Right lobe of liver (tissue), 4 donors: ENCODE measurements at regions not wholly inside any gene's neighbourhood (a gene's known extent, or its start where the extent isn't known, plus 50 kb on each side); places are given as distances from the start of the nearest gene placed in this dataset.

ENCODE experiments used
- POLR2A ChIP-seq: fragments of 450-650 bp; IDR thresholded peaks from one replicate; pipeline ENCODE4 v1.6.1; 2017; ENCODE audit warnings: antibody characterized with exemption, mild to moderate bottlenecking
- TF ChIP-seq, protein P1 (sequence below), 4 donors: fragments of 200-600 bp in 3 of 4; fragments of 450-650 bp in 1 of 4; IDR thresholded peaks; one replicate each; pipeline versions ENCODE4 v1.5.1 to v1.8.0; 2016 to 2022; ENCODE audit warnings: antibody characterized with exemption in 4 of 4, mild to moderate bottlenecking in 2 of 4
- donor health status: DM: no; HTN: no; CAD: no.
- donor health status: DM: no; HTN: no; CAD: no.
- donor health status: DM: no; HTN: yes; CAD: no.

DNA sequence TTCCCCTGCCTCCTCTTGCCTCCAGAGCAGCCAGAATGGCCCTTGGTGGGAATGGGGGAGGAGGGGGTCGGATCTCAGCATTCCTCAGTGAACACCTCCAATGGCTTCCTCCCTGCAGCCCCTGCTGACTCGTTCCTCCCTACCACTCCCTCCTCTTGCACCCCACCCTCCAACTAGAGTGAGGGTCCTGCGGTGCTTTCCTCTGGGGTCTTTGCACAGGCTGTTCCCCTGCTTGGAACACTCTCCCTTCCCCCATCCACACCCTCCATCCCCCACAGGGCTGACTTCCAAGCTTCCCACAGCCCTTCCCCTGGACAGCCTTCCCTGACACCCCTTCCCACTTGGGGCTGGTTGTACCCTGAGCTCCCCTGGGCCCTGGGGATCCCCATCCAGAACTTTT, 70.4 kb upstream of the NEK6 start:
- TF ChIP-seq, protein P1, sequence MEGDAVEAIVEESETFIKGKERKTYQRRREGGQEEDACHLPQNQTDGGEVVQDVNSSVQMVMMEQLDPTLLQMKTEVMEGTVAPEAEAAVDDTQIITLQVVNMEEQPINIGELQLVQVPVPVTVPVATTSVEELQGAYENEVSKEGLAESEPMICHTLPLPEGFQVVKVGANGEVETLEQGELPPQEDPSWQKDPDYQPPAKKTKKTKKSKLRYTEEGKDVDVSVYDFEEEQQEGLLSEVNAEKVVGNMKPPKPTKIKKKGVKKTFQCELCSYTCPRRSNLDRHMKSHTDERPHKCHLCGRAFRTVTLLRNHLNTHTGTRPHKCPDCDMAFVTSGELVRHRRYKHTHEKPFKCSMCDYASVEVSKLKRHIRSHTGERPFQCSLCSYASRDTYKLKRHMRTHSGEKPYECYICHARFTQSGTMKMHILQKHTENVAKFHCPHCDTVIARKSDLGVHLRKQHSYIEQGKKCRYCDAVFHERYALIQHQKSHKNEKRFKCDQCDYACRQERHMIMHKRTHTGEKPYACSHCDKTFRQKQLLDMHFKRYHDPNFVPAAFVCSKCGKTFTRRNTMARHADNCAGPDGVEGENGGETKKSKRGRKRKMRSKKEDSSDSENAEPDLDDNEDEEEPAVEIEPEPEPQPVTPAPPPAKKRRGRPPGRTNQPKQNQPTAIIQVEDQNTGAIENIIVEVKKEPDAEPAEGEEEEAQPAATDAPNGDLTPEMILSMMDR (IDR thresholded peaks at IDR 0.05): no peak
- no peak for TF ChIP-seq POLR2A
